Activated CD4-positive, alpha-beta T cell treated with anti-CD3 and anti-CD28 coated beads, Interleukin-2, amount 50 U/mL, for 16 hours (primary cell): ENCODE measurements at regions not wholly inside any gene's neighbourhood (a gene's known extent, or its start where the extent isn't known, plus 50 kb on each side); places are given as distances from the start of the nearest gene placed in this dataset.

Experiments
- DNase-seq: peaks from one replicate; pipeline ENCODE4 v3.0.0-alpha.2; 2020

- no peak for DNase-seq
Observed at GRCh38 chr18:44517136-44517535, 163.6 kb upstream of the SETBP1 start.

GRCh38 chr18:44518091-44518615, 162.5 kb upstream of the SETBP1 start:
- DNase-seq: no peak

GRCh38 chr18:44518666-44519065, 162.0 kb upstream of the SETBP1 start:
- no peak for DNase-seq

- DNase-seq: no peak
Observed at GRCh38 chr18:44520981-44521667, 159.6 kb upstream of the SETBP1 start.

- DNase-seq: no peak
Observed at GRCh38 chr18:44521668-44522022, 159.0 kb upstream of the SETBP1 start.

GRCh38 chr18:44526705-44527415, 153.8 kb upstream of the SETBP1 start:
- DNase-seq: no peak

- no peak for DNase-seq
Observed at GRCh38 chr18:44533071-44533470, 147.6 kb upstream of the SETBP1 start.

GRCh38 chr18:44536046-44536445, 144.6 kb upstream of the SETBP1 start:
- no peak for DNase-seq

- DNase-seq: no peak
Observed at GRCh38 chr18:44536619-44537018, 144.1 kb upstream of the SETBP1 start.

GRCh38 chr18:44537526-44537925, 143.2 kb upstream of the SETBP1 start:
- no peak for DNase-seq

GRCh38 chr18:44539926-44540325, 140.8 kb upstream of the SETBP1 start:
- no peak for DNase-seq

- no peak for DNase-seq
Observed at GRCh38 chr18:44541159-44541558, 139.5 kb upstream of the SETBP1 start.

GRCh38 chr18:44541781-44542180, 138.9 kb upstream of the SETBP1 start:
- DNase-seq: no peak

- no peak for DNase-seq
Observed at GRCh38 chr18:44543387-44543786, 137.3 kb upstream of the SETBP1 start.

GRCh38 chr18:44545359-44545985, 135.2 kb upstream of the SETBP1 start:
- no peak for DNase-seq

- DNase-seq: no peak
Observed at GRCh38 chr18:44546954-44547353, 133.7 kb upstream of the SETBP1 start.

GRCh38 chr18:44548291-44549221, 132.1 kb upstream of the SETBP1 start:
- no peak for DNase-seq

GRCh38 chr18:44552706-44553105, 128.0 kb upstream of the SETBP1 start:
- DNase-seq: no peak

GRCh38 chr18:44556296-44556695, 124.4 kb upstream of the SETBP1 start:
- no peak for DNase-seq

GRCh38 chr18:44557616-44558151, 123.0 kb upstream of the SETBP1 start:
- no peak for DNase-seq

- DNase-seq: no peak
Observed at GRCh38 chr18:44558767-44559166, 121.9 kb upstream of the SETBP1 start.

GRCh38 chr18:44562986-44563385, 117.7 kb upstream of the SETBP1 start:
- DNase-seq: no peak

GRCh38 chr18:44564922-44565321, 115.8 kb upstream of the SETBP1 start:
- no peak for DNase-seq
